Tibial nerve (tissue), 3 donors: ENCODE measurements at regions not wholly inside any gene's neighbourhood (a gene's known extent, or its start where the extent isn't known, plus 50 kb on each side); places are given as distances from the start of the nearest gene placed in this dataset.

Experiments used
- POLR2A ChIP-seq, 2 donors: fragments of 450-650 bp; IDR thresholded peaks; one replicate each; pipeline ENCODE4 v1.6.1; 2017; ENCODE audit warnings: antibody characterized with exemption in 2 of 2, mild to moderate bottlenecking in 2 of 2, moderate library complexity in 2 of 2
- TF ChIP-seq, protein P1 (sequence below), 5 experiments: fragments of 200-600 bp in 3 of 5; fragments of 450-650 bp in 2 of 5; sonication (generic) in 3 of 5; IDR thresholded peaks; one replicate each; pipeline ENCODE4 v1.5.1; 2016 to 2019; ENCODE audit warnings: antibody characterized with exemption in 5 of 5, mild to moderate bottlenecking in 3 of 5, moderate library complexity in 2 of 5

DNA sequence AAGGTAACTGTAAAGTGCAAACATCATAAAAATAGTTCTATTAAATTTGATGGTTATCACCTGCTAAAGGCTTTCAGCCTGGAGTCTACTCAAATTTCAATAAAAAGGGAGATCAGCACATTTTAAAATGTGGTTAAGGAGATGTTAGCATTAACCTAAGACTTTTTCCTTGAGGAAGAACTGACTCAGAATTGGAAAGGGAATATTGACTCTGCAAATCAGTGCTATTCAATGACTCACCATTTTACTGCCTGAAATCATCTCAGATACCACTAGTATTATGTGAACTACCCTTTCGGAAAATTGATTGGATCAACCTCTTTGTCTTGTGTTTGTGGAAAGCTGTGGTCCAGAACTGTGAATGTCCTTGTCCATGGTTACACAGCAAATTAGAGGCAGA is 113.3 kb downstream of the ADRB2 start:
- TF ChIP-seq, protein P1, sequence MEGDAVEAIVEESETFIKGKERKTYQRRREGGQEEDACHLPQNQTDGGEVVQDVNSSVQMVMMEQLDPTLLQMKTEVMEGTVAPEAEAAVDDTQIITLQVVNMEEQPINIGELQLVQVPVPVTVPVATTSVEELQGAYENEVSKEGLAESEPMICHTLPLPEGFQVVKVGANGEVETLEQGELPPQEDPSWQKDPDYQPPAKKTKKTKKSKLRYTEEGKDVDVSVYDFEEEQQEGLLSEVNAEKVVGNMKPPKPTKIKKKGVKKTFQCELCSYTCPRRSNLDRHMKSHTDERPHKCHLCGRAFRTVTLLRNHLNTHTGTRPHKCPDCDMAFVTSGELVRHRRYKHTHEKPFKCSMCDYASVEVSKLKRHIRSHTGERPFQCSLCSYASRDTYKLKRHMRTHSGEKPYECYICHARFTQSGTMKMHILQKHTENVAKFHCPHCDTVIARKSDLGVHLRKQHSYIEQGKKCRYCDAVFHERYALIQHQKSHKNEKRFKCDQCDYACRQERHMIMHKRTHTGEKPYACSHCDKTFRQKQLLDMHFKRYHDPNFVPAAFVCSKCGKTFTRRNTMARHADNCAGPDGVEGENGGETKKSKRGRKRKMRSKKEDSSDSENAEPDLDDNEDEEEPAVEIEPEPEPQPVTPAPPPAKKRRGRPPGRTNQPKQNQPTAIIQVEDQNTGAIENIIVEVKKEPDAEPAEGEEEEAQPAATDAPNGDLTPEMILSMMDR (IDR thresholded peaks at IDR 0.05), result no peak
- TF ChIP-seq POLR2A (IDR thresholded peaks at IDR 0.05), result no peak
